Subcutaneous abdominal adipose tissue (tissue), 5 donors: ENCODE measurements at regions not wholly inside any gene's neighbourhood (a gene's known extent, or its start where the extent isn't known, plus 50 kb on each side); places are given as distances from the start of the nearest gene placed in this dataset.
"Not testable (repeated sequence)": the region's sequence is repeated elsewhere in the genome, so short reads cannot be mapped to it uniquely, and the experiment has no call there.

ENCODE experiments used
- H3K27ac ChIP-seq: one replicate; pipeline ENCODE4 v1.7.0; 2013; ENCODE audit warnings: low read depth, mild to moderate bottlenecking, inconsistent platforms, low read length, moderate library complexity
- H3K27me3 ChIP-seq, 5 donors: one replicate each; pipeline ENCODE4 v1.7.0; 2013; ENCODE audit warnings: low read length in 5 of 5, inconsistent platforms in 1 of 5; ENCODE audit not compliant: control insufficient read depth in 5 of 5, insufficient read depth in 4 of 5
- H3K36me3 ChIP-seq, 5 donors: one replicate each; pipeline ENCODE4 v1.7.0; 2013; ENCODE audit warnings: low read length in 5 of 5; ENCODE audit not compliant: control insufficient read depth in 5 of 5, insufficient read depth in 5 of 5
- H3K4me1 ChIP-seq, 5 donors: one replicate each; pipeline ENCODE4 v1.7.0; 2013; ENCODE audit warnings: low read length in 5 of 5, mild to moderate bottlenecking in 3 of 5, moderate library complexity in 1 of 5; ENCODE audit not compliant: control insufficient read depth in 5 of 5, insufficient read depth in 5 of 5
- H3K4me3 ChIP-seq, 5 donors: one replicate each; pipeline ENCODE4 v1.7.0; 2013; ENCODE audit warnings: low read length in 5 of 5, low read depth in 1 of 5
- H3K9ac ChIP-seq, 5 donors: one replicate each; pipeline ENCODE4 v1.7.0; 2013; ENCODE audit warnings: low read length in 5 of 5, mild to moderate bottlenecking in 4 of 5, moderate library complexity in 3 of 5
- H3K9me3 ChIP-seq, 5 donors: one replicate each; pipeline ENCODE4 v1.7.0; 2013; ENCODE audit warnings: low read length in 5 of 5; ENCODE audit not compliant: control insufficient read depth in 5 of 5
- donor health status: healthy.
- donor health status: healthy.
- donor health status: healthy.
- donor health status: healthy.
- donor health status: healthy.

DNA sequence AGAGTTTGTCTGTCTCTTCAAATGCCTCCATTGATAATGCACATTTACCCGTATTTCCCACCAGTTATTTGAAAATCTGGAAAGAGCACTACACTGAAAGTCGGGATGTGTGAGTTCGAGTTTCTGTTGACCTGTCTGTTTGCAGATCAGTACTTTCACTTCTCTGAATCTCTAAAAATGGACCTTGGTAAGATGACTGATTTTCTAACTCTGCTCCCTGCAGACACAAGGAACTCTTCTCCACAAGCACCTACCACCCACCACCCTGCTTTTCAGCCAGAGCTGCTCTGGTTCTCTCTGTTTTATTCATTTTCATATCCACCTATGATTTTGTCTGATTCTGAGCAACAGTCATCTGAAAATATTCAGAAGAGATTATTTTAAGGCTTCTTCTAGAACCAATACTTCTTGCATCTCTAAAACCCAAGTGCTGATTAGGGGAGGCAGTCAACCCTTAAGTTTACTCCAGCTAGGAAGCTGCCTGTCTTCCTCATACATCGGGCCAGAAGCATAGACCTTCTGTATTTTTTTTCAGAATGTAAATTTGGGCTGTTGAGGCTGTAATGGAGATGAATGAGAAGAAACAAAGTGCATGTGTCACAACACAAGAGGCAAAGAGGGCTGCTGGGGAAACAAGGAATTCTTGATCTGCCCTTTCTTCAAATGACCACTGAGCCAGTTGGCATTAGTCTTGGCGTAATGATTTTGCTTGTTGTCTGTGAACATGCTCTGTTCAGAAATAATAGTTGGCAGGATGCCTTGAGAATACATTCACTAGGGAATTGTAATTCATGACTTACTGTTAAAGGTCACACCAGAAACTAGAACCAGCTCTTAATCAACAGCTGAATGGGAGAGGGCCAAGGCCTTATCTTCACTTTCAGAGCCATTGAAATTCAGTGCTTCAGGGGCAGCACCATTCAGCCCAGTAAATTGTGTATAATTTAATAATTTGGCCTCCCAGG is 85.4 kb upstream of the MYLIP start:
- Histone ChIP-seq H3K9me3 (no peaks in the 10 kb centered on the region), H3K36me3 (no peaks in the 10 kb centered on the region), H3K27ac (peak overlapping the region; percentile 84), H3K4me3 (peak overlapping the region in 1 of 5 donors; percentile 13), H3K9ac (peak overlapping the region in 1 of 5 donors; percentile 49), H3K4me1 (peaks cover 7 to 21% (median 16%) of the 10 kb centered on the region in 5 donors), H3K27me3 (no peaks in the 10 kb centered on the region)

- Histone ChIP-seq H3K9ac (no peak overlapping the region), H3K36me3 (no peaks in the 10 kb centered on the region), H3K9me3 (no peaks in the 10 kb centered on the region), H3K27ac (no peak overlapping the region), H3K27me3 (no peaks in the 10 kb centered on the region), H3K4me3 (no peak overlapping the region), H3K4me1 (peaks cover 7 to 21% (median 16%) of the 10 kb centered on the region in 5 donors)
These were observed 86.1 kb upstream of the MYLIP start for GRCh38 chr6:16042751-16043150.

GRCh38 chr6:16041327-16041726 is 87.6 kb upstream of the MYLIP start:
- no peak overlapping the region for H3K4me3 ChIP-seq
- no peaks in the 10 kb centered on the region for H3K27me3 ChIP-seq
- no peaks in the 10 kb centered on the region for H3K36me3 ChIP-seq
- peaks cover 7 to 21% (median 16%) of the 10 kb centered on the region in 5 donors for H3K4me1 ChIP-seq
- no peak overlapping the region for H3K9ac ChIP-seq
- no peak overlapping the region for H3K27ac ChIP-seq
- no peaks in the 10 kb centered on the region for H3K9me3 ChIP-seq

DNA sequence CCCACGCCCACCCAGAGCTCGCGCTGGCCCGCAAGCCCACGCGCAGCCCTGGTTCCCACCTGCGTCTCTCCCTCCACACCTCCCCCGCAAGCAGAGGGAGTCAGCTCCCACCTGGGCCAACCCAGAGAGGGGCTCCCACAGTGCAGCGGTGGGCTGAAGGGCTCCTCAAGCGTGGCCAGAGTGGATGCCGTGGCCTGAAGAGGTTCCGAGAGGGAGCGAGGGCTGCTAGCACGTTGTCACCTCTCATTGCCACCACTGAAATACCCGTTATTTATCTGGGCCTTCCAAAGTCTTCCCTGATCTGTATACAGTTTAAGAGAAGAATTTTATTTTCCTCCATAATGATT is 88.3 kb upstream of the MYLIP start:
- Histone ChIP-seq H3K4me1 (peaks cover 7 to 21% (median 16%) of the 10 kb centered on the region in 5 donors), H3K27me3 (no peaks in the 10 kb centered on the region), H3K4me3 (no peak overlapping the region), H3K9ac (no peak overlapping the region), H3K36me3 (no peaks in the 10 kb centered on the region), H3K27ac (no peak overlapping the region), H3K9me3 (no peaks in the 10 kb centered on the region)

DNA sequence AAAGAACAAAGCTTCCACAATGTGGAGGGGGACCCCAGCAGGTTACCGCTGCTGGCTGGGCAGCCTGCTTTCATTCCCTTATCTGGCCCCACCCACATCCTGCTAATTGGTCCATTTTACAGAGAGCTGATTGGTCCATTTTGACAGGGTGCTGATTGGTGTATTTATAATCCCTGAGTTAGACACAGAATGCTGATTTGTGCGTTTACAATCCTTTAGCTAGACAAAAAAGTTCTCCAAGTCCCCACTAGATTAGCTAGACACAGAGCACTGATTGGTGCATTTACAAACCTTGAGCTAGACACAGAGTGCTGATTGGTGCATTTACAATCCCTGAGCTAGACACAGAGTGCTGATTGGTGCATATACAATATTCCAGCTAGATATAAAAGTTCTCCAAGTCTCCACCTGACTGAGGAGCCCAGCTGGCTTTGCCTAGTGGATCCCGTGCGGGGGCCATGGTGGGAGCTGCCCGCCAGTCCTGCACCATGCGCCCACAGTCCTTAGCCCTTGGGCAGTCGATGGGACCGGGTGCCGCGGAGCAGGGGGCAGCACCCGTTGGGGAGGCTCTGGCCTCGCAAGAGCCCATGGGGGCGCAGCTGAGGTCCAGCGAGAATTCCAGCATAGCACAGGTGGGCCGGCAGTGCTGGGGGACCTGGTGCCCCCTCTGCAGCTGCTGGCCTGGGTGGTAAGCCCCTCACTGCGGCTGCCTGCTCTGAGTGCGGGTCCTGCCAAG is 88.8 kb upstream of the MYLIP start:
- H3K27ac ChIP-seq, H3K27me3 ChIP-seq: not testable (repeated sequence)
- peaks cover 7 to 21% (median 16%) of the 10 kb centered on the region in 5 donors for H3K4me1 ChIP-seq

DNA sequence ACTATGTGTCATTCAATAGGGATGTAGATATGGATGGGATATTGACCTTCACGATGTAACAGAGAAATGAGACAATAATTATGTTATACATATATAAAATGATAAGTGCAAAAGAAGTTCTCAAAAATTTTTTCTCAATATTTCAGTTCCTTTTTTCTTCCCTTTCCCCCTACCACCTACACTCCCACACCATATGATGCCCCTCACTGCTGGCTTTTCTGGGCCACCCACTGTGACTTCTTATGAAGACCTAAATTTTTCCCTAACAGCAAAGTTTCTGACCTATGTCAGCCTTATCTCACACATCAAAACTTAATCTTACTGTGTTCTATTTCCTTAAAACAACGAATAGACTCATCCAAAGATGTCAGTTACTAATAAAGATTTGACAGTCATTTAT is 89.9 kb upstream of the MYLIP start:
- Histone ChIP-seq H3K27ac (no peak overlapping the region), H3K36me3 (no peaks in the 10 kb centered on the region), H3K4me1 (peaks cover 4 to 13% (median 10%) of the 10 kb centered on the region in 5 donors), H3K4me3 (no peak overlapping the region), H3K9ac (no peak overlapping the region), H3K27me3 (no peaks in the 10 kb centered on the region), H3K9me3 (no peaks in the 10 kb centered on the region)

More for the DNA sequence above, 88.8 kb upstream of the MYLIP start:
- not testable (repeated sequence) for H3K36me3 ChIP-seq, H3K9ac ChIP-seq, H3K4me3 ChIP-seq, H3K9me3 ChIP-seq

DNA sequence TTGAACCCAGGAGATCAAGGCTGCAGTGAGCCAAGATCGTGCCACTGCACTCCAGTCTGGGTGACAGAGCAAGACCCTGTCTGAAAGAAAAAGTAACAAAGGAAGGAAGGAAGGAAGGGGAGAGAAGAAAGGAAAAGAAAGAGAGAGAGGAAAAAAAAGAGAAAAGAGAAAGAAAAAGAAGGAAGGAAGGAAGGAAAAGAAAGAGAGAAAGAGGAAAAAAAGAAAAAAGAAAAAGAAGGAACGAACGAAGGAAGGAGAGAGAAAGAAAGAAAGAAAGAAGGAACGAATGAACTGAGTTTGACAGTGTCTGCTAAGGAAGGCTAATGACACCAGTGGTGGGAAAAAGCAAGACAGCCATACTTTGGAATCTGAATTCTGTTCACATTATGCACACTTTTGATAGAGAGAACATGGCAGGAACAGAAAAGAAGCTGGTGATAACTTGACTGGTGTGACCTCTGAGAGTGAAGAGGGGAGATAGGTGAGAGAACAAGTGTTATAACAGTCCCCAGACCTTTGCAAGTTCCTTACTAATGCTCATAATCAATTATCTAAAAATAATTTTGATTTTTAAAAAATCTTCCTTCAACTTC is 93.3 kb upstream of the MYLIP start:
- Histone ChIP-seq H3K27me3 (no peaks in the 10 kb centered on the region), H3K9me3 (peaks cover 0 to 2% (median 0%) of the 10 kb centered on the region in 5 donors), H3K36me3 (no peaks in the 10 kb centered on the region), H3K4me1 (peaks cover 0 to 1% (median 0%) of the 10 kb centered on the region in 5 donors), H3K4me3 (no peak overlapping the region), H3K9ac (no peak overlapping the region), H3K27ac (no peak overlapping the region)

GRCh38 chr6:16033214-16033613 is 95.7 kb upstream of the MYLIP start:
- Histone ChIP-seq H3K4me3 (no peak overlapping the region), H3K9me3 (peaks cover 0 to 2% (median 0%) of the 10 kb centered on the region in 5 donors), H3K27me3 (no peaks in the 10 kb centered on the region), H3K4me1 (peaks cover 0 to 1% (median 0%) of the 10 kb centered on the region in 5 donors), H3K36me3 (no peaks in the 10 kb centered on the region), H3K9ac (no peak overlapping the region), H3K27ac (no peak overlapping the region)

GRCh38 chr6:16031278-16031981 is 97.5 kb upstream of the MYLIP start:
- no peak overlapping the region for H3K27ac ChIP-seq
- H3K4me3 ChIP-seq, result no peak overlapping the region
- H3K36me3 ChIP-seq, result no peaks in the 10 kb centered on the region
- peaks cover 0 to 1% (median 0%) of the 10 kb centered on the region in 5 donors for H3K4me1 ChIP-seq
- peaks cover 0 to 2% (median 0%) of the 10 kb centered on the region in 5 donors for H3K9me3 ChIP-seq
- H3K9ac ChIP-seq, result no peak overlapping the region
- H3K27me3 ChIP-seq, result no peaks in the 10 kb centered on the region
